IMR-90 (cell line): ENCODE measurements at regions not wholly inside any gene's neighbourhood (a gene's known extent, or its start where the extent isn't known, plus 50 kb on each side); places are given as distances from the start of the nearest gene placed in this dataset.

Experiments
- ATAC-seq: fragments of 200-7000 bp; cut with Tn5 transposase; 2 replicates; pipeline ENCODE4 v1.9.1; 2020; ENCODE audit warnings: low read depth, mild to moderate bottlenecking, moderate library complexity
- BruUV-seq: library from RNA; stranded (reverse); fragments of 400-500 nt; replicated peaks from 2 replicates; lab custom pipeline; 2021; lab: Mats Ljungman, UMichigan
- CTCF ChIA-PET: fragments of 300-600 bp; formaldehyde crosslinking; extraction: SDS; loops from one replicate; lab custom pipeline; 2021; ENCODE audit warnings: antibody characterized with exemption; lab: Yijun Ruan, JAX
- POLR2A ChIA-PET: fragments of 300-600 bp; sonication (Branson Sonifier 250); formaldehyde crosslinking; loops from one replicate; lab custom pipeline; 2022; ENCODE audit warnings: antibody characterized with exemption; ENCODE audit not compliant: unreplicated experiment; lab: Charles Lee
- DNase-seq: peaks from one replicate; pipeline ENCODE4 v3.0.0; 2013
- H2AFZ ChIP-seq: replicated peaks from 2 replicates; pipeline ENCODE3; 2013; ENCODE audit warnings: low read length, mild to moderate bottlenecking; ENCODE audit not compliant: poor library complexity
- H2AK5ac ChIP-seq: 2 replicates; pipeline ENCODE4 v1.6.1; 2013; ENCODE audit warnings: low read depth, low read length, inconsistent platforms
- H2AK9ac ChIP-seq: replicated peaks from 2 replicates; pipeline ENCODE3; 2013; ENCODE audit warnings: mild to moderate bottlenecking, low read depth, low read length, moderate library complexity; ENCODE audit not compliant: poor library complexity
- H2BK120ac ChIP-seq: 2 replicates; pipeline ENCODE4 v1.6.1; 2013; ENCODE audit warnings: low read depth, low read length, inconsistent platforms
- H2BK15ac ChIP-seq: 3 replicates; pipeline ENCODE4 v1.6.1; 2013; ENCODE audit warnings: low read depth, low read length, inconsistent platforms
- H2BK20ac ChIP-seq: 2 replicates; pipeline ENCODE4 v1.6.1; 2013; ENCODE audit warnings: low read depth, mild to moderate bottlenecking, inconsistent platforms, low read length, moderate library complexity
- H2BK5ac ChIP-seq: 2 replicates; pipeline ENCODE4 v1.6.1; 2013; ENCODE audit warnings: mild to moderate bottlenecking, low read depth, low read length, inconsistent platforms; ENCODE audit not compliant: poor library complexity, severe bottlenecking
- H3K14ac ChIP-seq: replicated peaks from 2 replicates; pipeline ENCODE4 v1.6.1; 2013; ENCODE audit warnings: low read depth, low read length, inconsistent platforms
- H3K18ac ChIP-seq: 2 replicates; pipeline ENCODE4 v1.6.1; 2013; ENCODE audit warnings: low read depth, low read length, control low read depth
- H3K23ac ChIP-seq: 2 replicates; pipeline ENCODE4 v1.6.1; 2013; ENCODE audit warnings: low read depth, low read length, inconsistent platforms
- H3K27ac ChIP-seq: 2 replicates; pipeline ENCODE4 v1.5.1; 2013; ENCODE audit warnings: mild to moderate bottlenecking, control low read depth, low read length; ENCODE audit not compliant: insufficient read depth
- H3K27me3 ChIP-seq: 2 replicates; pipeline ENCODE4 v1.6.1; 2013; ENCODE audit warnings: low read length; ENCODE audit not compliant: control insufficient read depth, insufficient read depth
- H3K36me3 ChIP-seq: 2 replicates; pipeline ENCODE4 v1.6.1; 2013; ENCODE audit warnings: low read length, mixed read lengths; ENCODE audit not compliant: control insufficient read depth, insufficient read depth
- H3K4ac ChIP-seq: 2 replicates; pipeline ENCODE4 v1.6.1; 2013; ENCODE audit warnings: low read depth, low read length, inconsistent platforms
- H3K4me1 ChIP-seq: 2 replicates; pipeline ENCODE4 v1.6.1; 2013; ENCODE audit warnings: low read length, mixed read lengths; ENCODE audit not compliant: control insufficient read depth, insufficient read depth
- H3K4me2 ChIP-seq: 2 replicates; pipeline ENCODE4 v1.6.1; 2013; ENCODE audit warnings: low read depth, mild to moderate bottlenecking, control low read depth, low read length, moderate library complexity
- H3K4me3 ChIP-seq: 2 replicates; pipeline ENCODE4 v1.5.1; 2013; ENCODE audit warnings: low read depth, mild to moderate bottlenecking, control low read depth, low read length, moderate library complexity; ENCODE audit not compliant: insufficient read depth
- H3K56ac ChIP-seq: 2 replicates; pipeline ENCODE4 v1.6.1; 2013; ENCODE audit warnings: low read length, inconsistent platforms; ENCODE audit not compliant: insufficient read depth; ENCODE audit errors: extremely low read depth
- H3K79me1 ChIP-seq, 2 experiments: 2 replicates each; pipeline ENCODE4 v1.6.1; 2013; ENCODE audit warnings: low read length in 2 of 2, inconsistent platforms in 1 of 2, low read depth in 1 of 2
- H3K9ac ChIP-seq: 2 replicates; pipeline ENCODE4 v1.6.1; 2013; ENCODE audit warnings: low read depth, low read length, control low read depth
- H3K9me1 ChIP-seq: 2 replicates; pipeline ENCODE4 v1.6.1; 2013; ENCODE audit warnings: low read length, inconsistent platforms; ENCODE audit not compliant: insufficient read depth
- H3K9me3 ChIP-seq: 2 replicates; pipeline ENCODE4 v1.6.1; 2013; ENCODE audit warnings: low read length; ENCODE audit not compliant: control insufficient read depth, insufficient read depth
- H4K20me1 ChIP-seq: 2 replicates; pipeline ENCODE4 v1.6.1; 2013; ENCODE audit warnings: low read length, inconsistent platforms; ENCODE audit not compliant: insufficient read depth
- H4K5ac ChIP-seq: 2 replicates; pipeline ENCODE4 v1.6.1; 2013; ENCODE audit warnings: mild to moderate bottlenecking, low read depth, low read length, control low read depth
- H4K8ac ChIP-seq, 2 experiments: 2 replicates each; pipeline ENCODE4 v1.6.1; 2013; ENCODE audit warnings: low read depth in 2 of 2, low read length in 2 of 2, control low read depth in 1 of 2, inconsistent platforms in 1 of 2
- H4K91ac ChIP-seq: 2 replicates; pipeline ENCODE4 v1.6.1; 2013; ENCODE audit warnings: low read depth, low read length, inconsistent platforms; ENCODE audit not compliant: insufficient read depth
- BHLHE40 ChIP-seq: fragments of 150-350 bp; IDR thresholded peaks from 2 replicates; pipeline ENCODE4 v1.6.1; 2016; ENCODE audit warnings: mild to moderate bottlenecking, low read depth, low read length
- CEBPB ChIP-seq: IDR thresholded peaks from 2 replicates; pipeline ENCODE4 v1.6.1; 2012; ENCODE audit warnings: low read depth, low read length, improper control_type of control experiment
- CHD1 ChIP-seq: IDR thresholded peaks from 2 replicates; pipeline ENCODE4 v1.6.1; 2012; ENCODE audit warnings: low read depth, low read length, improper control_type of control experiment
- FOS ChIP-seq: fragments of 150-350 bp; IDR thresholded peaks from 2 replicates; pipeline ENCODE4 v1.6.1; 2016; ENCODE audit warnings: low read depth, low read length
- MAFK ChIP-seq: IDR thresholded peaks from 2 replicates; pipeline ENCODE4 v1.6.1; 2012; ENCODE audit warnings: low read depth, low read length, improper control_type of control experiment
- MAZ ChIP-seq: IDR thresholded peaks from 2 replicates; pipeline ENCODE4 v1.6.1; 2012; ENCODE audit warnings: low read depth, mild to moderate bottlenecking, low read length, improper control_type of control experiment, moderate library complexity, borderline replicate concordance
- MXI1 ChIP-seq: IDR thresholded peaks from 2 replicates; pipeline ENCODE4 v1.6.1; 2012; ENCODE audit warnings: low read depth, mild to moderate bottlenecking, low read length, moderate library complexity, borderline replicate concordance
- NFE2L2 ChIP-seq: fragments of 150-350 bp; IDR thresholded peaks from 2 replicates; pipeline ENCODE4 v1.6.1; 2016; ENCODE audit warnings: low read depth, mild to moderate bottlenecking, low read length
- POLR2A ChIP-seq: IDR thresholded peaks from 2 replicates; pipeline ENCODE4 v1.6.1; 2012; ENCODE audit warnings: mild to moderate bottlenecking, low read depth, low read length
- RAD21 ChIP-seq: IDR thresholded peaks from 2 replicates; pipeline ENCODE4 v1.6.1; 2012; ENCODE audit warnings: low read length, improper control_type of control experiment
- RCOR1 ChIP-seq: IDR thresholded peaks from 2 replicates; pipeline ENCODE4 v1.6.1; 2012; ENCODE audit warnings: mild to moderate bottlenecking, low read length, improper control_type of control experiment; ENCODE audit not compliant: insufficient replicate concordance
- RFX5 ChIP-seq: IDR thresholded peaks from 2 replicates; pipeline ENCODE4 v1.8.0; 2012; ENCODE audit warnings: low read depth, mild to moderate bottlenecking, low read length, moderate library complexity
- SMC3 ChIP-seq: fragments of 150-350 bp; IDR thresholded peaks from 2 replicates; pipeline ENCODE4 v1.6.1; 2016; ENCODE audit warnings: low read depth, mild to moderate bottlenecking, antibody characterized with exemption, low read length, moderate library complexity
- USF2 ChIP-seq: fragments of 150-350 bp; IDR thresholded peaks from 2 replicates; pipeline ENCODE4 v1.6.1; 2017; ENCODE audit warnings: mild to moderate bottlenecking, antibody characterized with exemption, low read length, low read depth
- WGBS, 2 experiments: methylation state at CpG; one replicate each; pipeline versions ENCODE4 v1.1.5 to v1.1.7; 2013; ENCODE audit warnings: missing lambda C conversion rate in 2 of 2; ENCODE audit not compliant: insufficient read length in 1 of 2; ENCODE audit errors: extremely low coverage in 2 of 2; 5-methylcytosine and 5-hydroxymethylcytosine counted together
- dilution Hi-C: fragments of 300-500 bp; cut with HindIII; formaldehyde crosslinking; loops from one replicate; pipeline ENCODE4 v1.14.3; 2018; ENCODE audit warnings: low sequenced_read_pairs; ENCODE audit not compliant: unreplicated experiment
- in situ Hi-C: fragments of 300-500 bp; cut with MboI; formaldehyde crosslinking; loops from 3 replicates; pipeline ENCODE4 v1.14.3; 2019; ENCODE audit warnings: low sequenced_read_pairs, inconsistent platforms, mixed read lengths
- intact Hi-C: fragments of 100-400 bp; cut with micrococcal nuclease; formaldehyde crosslinking; loops from 2 replicates; pipeline ENCODE4 v1.10.0; 2022
- TF ChIP-seq, protein P1 (sequence below): fragments of 150-350 bp; IDR thresholded peaks from 2 replicates; pipeline ENCODE4 v1.6.1; 2016; ENCODE audit warnings: low read depth, mild to moderate bottlenecking, low read length, moderate library complexity, borderline replicate concordance
- TF ChIP-seq, protein P2 (sequence below): conservative IDR thresholded peaks from 2 replicates; pipeline ENCODE4 v1.5.1; 2012; ENCODE audit warnings: mild to moderate bottlenecking, low read depth, low read length, improper control_type of control experiment

GRCh38 chr2:122966461-122966860 lies 1058.6 kb upstream of the CNTNAP5 start:
- H4K8ac ChIP-seq = no peak overlapping the region
- no peak overlapping the region for H3K4ac ChIP-seq
- no peak overlapping the region for H2BK15ac ChIP-seq
- H3K4me1 ChIP-seq = no peaks in the 10 kb centered on the region
- no peak overlapping the region for H2AK5ac ChIP-seq
- ChIA-PET POLR2A (no interaction called here), CTCF (no interaction called here)
- H3K23ac ChIP-seq = no peak overlapping the region
- H2AK9ac ChIP-seq = no peak overlapping the region
- H2BK120ac ChIP-seq = no peak overlapping the region
- no peaks in the 10 kb centered on the region for H3K36me3 ChIP-seq
- H3K9ac ChIP-seq = no peak overlapping the region
- H4K91ac ChIP-seq = no peak overlapping the region
- no peak overlapping the region for H3K4me2 ChIP-seq
- no peak overlapping the region for H3K27ac ChIP-seq
- peaks cover 7% of the 10 kb centered on the region; the same call in 1 of the 2 replicates for H3K9me3 ChIP-seq
- H4K5ac ChIP-seq = no peak overlapping the region
- intact Hi-C loops (no loop called here), in situ Hi-C loops (no loop called here), dilution Hi-C loops (no loop called here)
- no peak overlapping the region for H2BK20ac ChIP-seq
- H4K20me1 ChIP-seq = no peaks in the 10 kb centered on the region
- TF ChIP-seq NFE2L2 = no peak
- no peak for TF ChIP-seq RAD21
- TF ChIP-seq MXI1 = no peak
- TF ChIP-seq, protein P1, sequence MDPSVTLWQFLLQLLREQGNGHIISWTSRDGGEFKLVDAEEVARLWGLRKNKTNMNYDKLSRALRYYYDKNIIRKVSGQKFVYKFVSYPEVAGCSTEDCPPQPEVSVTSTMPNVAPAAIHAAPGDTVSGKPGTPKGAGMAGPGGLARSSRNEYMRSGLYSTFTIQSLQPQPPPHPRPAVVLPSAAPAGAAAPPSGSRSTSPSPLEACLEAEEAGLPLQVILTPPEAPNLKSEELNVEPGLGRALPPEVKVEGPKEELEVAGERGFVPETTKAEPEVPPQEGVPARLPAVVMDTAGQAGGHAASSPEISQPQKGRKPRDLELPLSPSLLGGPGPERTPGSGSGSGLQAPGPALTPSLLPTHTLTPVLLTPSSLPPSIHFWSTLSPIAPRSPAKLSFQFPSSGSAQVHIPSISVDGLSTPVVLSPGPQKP = no peak
- TF ChIP-seq POLR2A = no peak
- TF ChIP-seq CEBPB = no peak
- no peak for TF ChIP-seq FOS
- no peak for TF ChIP-seq CHD1
- no peak for TF ChIP-seq RFX5
- TF ChIP-seq, protein P2, sequence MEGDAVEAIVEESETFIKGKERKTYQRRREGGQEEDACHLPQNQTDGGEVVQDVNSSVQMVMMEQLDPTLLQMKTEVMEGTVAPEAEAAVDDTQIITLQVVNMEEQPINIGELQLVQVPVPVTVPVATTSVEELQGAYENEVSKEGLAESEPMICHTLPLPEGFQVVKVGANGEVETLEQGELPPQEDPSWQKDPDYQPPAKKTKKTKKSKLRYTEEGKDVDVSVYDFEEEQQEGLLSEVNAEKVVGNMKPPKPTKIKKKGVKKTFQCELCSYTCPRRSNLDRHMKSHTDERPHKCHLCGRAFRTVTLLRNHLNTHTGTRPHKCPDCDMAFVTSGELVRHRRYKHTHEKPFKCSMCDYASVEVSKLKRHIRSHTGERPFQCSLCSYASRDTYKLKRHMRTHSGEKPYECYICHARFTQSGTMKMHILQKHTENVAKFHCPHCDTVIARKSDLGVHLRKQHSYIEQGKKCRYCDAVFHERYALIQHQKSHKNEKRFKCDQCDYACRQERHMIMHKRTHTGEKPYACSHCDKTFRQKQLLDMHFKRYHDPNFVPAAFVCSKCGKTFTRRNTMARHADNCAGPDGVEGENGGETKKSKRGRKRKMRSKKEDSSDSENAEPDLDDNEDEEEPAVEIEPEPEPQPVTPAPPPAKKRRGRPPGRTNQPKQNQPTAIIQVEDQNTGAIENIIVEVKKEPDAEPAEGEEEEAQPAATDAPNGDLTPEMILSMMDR = no peak
- no peak for TF ChIP-seq BHLHE40
- no peak for TF ChIP-seq SMC3
- no peak for TF ChIP-seq MAZ
- no peak for TF ChIP-seq USF2
- no peak for TF ChIP-seq RCOR1
- TF ChIP-seq MAFK = no peak
- H3K14ac ChIP-seq = no peak overlapping the region
- no peak overlapping the region for H3K18ac ChIP-seq
- H3K79me1 ChIP-seq = no peaks in the 10 kb centered on the region
- H2BK5ac ChIP-seq = no peak overlapping the region
- H3K4me3 ChIP-seq = no peak overlapping the region
- WGBS, 2 experiments = no CpG with 5 or more reads among the region's 2 CpGs
- DNase-seq (no peak), ATAC-seq (no peak)
- no TSS peak for BruUV-seq
- no peak overlapping the region for H3K56ac ChIP-seq
- H3K27me3 ChIP-seq = no peaks in the 10 kb centered on the region
- no peak overlapping the region for H2AFZ ChIP-seq
- no peaks in the 10 kb centered on the region for H3K9me1 ChIP-seq
